Amniotic epithelial cell (primary cell): ENCODE measurements at regions not wholly inside any gene's neighbourhood (a gene's known extent, or its start where the extent isn't known, plus 50 kb on each side); places are given as distances from the start of the nearest gene placed in this dataset.

Experiments used
- DNase-seq: peaks from one replicate; pipeline ENCODE4 v3.0.0-alpha.2; 2010; ENCODE audit warnings: low read depth

DNA sequence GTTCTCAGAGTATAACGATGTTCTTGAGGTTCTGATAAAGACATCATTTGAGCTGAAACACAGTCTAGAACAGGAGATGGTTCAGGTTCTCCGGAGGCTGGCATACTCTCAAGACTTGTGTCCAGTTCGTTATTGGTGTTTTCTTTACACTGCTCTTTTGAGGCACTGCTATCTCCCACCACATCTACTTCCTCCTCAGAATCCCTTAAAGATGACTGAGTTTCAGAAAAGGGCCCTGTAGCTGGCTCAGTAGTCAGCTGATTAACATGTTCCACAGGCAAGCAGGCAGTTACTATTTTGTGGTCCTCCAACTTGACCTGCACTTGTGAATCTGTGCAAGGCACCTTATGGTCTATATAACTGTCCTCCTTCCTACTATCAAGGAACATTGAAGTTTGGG is 50.2 kb downstream of the ZZZ3 start:
- DNase-seq, result no peak

- no peak for DNase-seq
These were observed 50.7 kb downstream of the ZZZ3 start for GRCh38 chr1:77631751-77632150.

DNA sequence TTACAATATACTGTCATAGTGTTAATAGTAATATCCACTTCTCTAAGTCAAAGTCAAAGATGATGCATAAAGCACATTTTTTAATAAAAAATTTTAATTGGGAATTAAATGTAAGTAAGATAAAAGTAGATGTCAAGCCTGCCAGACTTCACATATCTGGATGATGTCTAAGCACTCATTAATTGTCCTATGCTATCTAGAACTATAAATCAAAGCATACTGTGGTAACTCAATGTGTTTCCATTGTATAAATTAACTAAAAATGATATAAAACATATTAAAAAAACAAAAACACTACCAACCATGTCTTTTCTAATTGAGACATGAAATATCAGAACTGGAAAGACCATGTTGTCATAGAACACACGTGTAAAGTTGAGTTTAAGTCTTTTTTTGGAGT is 51.2 kb downstream of the ZZZ3 start:
- DNase-seq, result no peak

DNA sequence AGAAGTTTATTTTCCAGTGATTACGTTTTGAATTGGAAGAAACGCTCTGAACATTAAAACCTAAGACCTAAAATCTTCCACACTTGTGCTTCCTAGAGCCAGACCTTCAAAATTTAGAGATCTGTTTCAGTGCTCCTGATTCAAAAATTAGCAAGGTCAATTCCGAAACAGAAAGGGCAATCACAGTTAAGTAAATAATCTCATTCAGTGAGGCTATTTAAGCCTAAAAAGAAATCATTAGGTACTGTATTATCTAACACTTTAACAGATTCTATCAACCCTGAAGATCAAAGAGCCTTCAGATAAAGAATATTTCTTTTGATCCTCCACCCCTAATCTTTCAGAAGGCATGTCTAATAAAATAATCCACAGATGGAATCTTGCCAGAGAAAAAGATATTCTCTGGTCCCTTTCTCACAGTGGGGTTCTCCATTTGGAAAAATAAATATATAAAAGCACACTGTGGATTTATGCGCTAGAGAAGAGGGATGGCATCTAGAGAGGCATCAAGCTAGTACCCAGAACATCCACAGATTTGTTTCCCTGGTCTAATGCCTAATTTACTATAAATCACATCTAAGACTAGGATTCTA is 54.4 kb downstream of the ZZZ3 start:
- no peak for DNase-seq

- DNase-seq, result no peak
These were observed 57.2 kb downstream of the ZZZ3 start for GRCh38 chr1:77625250-77625649.

DNA sequence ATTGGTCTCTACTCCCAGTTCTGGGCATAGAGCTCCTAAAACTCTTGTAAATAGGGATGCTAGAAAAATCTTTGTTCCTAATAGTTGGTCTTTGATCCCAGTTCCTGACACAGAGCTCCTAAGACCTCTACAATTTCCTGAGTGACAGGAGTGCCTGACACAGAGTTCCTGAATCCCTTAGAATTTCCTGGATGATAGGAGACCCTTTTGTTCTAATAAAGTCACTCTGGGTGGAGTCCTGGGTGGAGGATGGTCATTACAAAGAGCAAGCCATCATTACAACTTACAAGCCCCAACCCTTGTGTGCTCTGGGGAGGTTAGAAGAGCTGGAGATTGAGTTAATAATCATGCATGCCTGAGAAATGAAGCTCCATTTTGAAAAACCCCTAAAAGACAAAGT is 58.4 kb downstream of the ZZZ3 start:
- no peak for DNase-seq

DNA sequence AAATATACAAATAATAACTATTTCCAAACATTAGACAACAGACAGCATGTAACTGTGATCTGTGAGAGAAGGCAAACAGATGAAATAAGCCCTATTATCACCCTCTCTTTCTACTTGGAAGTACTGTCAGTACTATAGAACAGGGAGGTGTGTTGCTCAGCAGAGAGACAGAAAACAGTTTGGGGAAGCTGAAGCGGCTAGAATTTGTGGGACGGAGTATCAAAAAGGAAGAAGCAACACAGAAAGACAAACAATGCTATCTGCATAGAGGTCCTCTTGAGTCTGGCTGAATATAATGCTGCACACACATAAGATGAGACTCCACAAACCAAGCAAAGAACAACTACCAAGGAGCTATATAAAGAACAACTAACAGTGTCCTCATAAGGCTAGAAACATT is 59.4 kb downstream of the ZZZ3 start:
- no peak for DNase-seq

GRCh38 chr1:77620273-77620672 is 62.2 kb downstream of the ZZZ3 start:
- DNase-seq, result no peak

DNA sequence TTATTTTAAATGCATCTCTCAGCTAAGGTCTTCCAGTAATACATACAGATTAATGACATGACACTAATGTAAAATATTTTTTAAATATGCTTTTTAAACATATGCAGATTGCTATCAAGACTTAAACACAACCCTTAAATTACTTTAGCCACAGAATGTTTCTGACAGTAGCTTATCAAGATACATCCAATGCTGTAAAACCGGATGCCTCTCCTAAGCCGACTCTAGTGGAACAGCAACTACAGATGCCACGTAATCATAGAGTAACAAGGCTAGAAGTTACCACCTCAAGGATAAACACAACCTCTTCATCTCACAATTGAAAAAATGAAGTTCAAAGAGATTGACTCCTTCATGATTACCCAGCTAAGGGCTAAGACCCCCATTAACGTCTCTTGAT is 68.4 kb downstream of the ZZZ3 start:
- peak; percentile 13 for DNase-seq
